Natural killer cell (primary cell): ENCODE measurements at regions not wholly inside any gene's neighbourhood (a gene's known extent, or its start where the extent isn't known, plus 50 kb on each side); places are given as distances from the start of the nearest gene placed in this dataset.

Source experiments
- ATAC-seq, 3 donors: fragments of 150-1000 bp in 2 of 3; fragments of 200-7000 bp in 1 of 3; cut with Tn5 transposase; 1 replicate in 1 of 3; 2 replicates in 2 of 3; pipeline ENCODE4 v1.10.0; 2021; ENCODE audit warnings: mild to moderate bottlenecking in 2 of 3, moderate library complexity in 2 of 3
- DNase-seq, 2 donors: peaks; one replicate each; pipeline versions ENCODE4 v3.0.0 to v3.0.0-alpha.2; 2013 to 2021; ENCODE audit warnings: mixed read lengths in 1 of 2
- H3K27ac ChIP-seq: one replicate; pipeline ENCODE4 v1.5.1; 2013; ENCODE audit warnings: mild to moderate bottlenecking, low read length
- H3K27me3 ChIP-seq: one replicate; pipeline ENCODE4 v1.6.1; 2013; ENCODE audit warnings: low read length; ENCODE audit not compliant: control insufficient read depth, insufficient read depth
- H3K36me3 ChIP-seq: one replicate; pipeline ENCODE4 v1.6.1; 2013; ENCODE audit warnings: low read length; ENCODE audit not compliant: control insufficient read depth, insufficient read depth
- H3K4me1 ChIP-seq: one replicate; pipeline ENCODE4 v1.6.1; 2013; ENCODE audit warnings: low read length; ENCODE audit not compliant: control insufficient read depth, insufficient read depth
- H3K4me3 ChIP-seq: one replicate; pipeline ENCODE4 v1.5.1; 2013; ENCODE audit warnings: low read length
- H3K9me3 ChIP-seq: one replicate; pipeline ENCODE4 v1.6.1; 2013; ENCODE audit warnings: low read length; ENCODE audit not compliant: control insufficient read depth, insufficient read depth
- H3K27ac Mint-ChIP-seq, 2 donors: one replicate each; pipeline ENCODE4 v1.8.0; 2022; ENCODE audit warnings: mild to moderate bottlenecking in 2 of 2, mixed read lengths in 2 of 2, moderate library complexity in 1 of 2
- H3K27me3 Mint-ChIP-seq, 2 donors: one replicate each; pipeline ENCODE4 v1.8.0; 2022; ENCODE audit warnings: low read depth in 2 of 2, mixed read lengths in 2 of 2
- H3K36me3 Mint-ChIP-seq: one replicate; pipeline ENCODE4 v1.8.0; 2022; ENCODE audit warnings: mixed read lengths
- H3K4me1 Mint-ChIP-seq, 2 donors: one replicate each; pipeline ENCODE4 v1.8.0; 2022; ENCODE audit warnings: mixed read lengths in 2 of 2
- H3K4me3 Mint-ChIP-seq: one replicate; pipeline ENCODE4 v1.8.0; 2022; ENCODE audit warnings: mild to moderate bottlenecking, moderate library complexity, mixed read lengths
- H3K9me3 Mint-ChIP-seq, 2 donors: one replicate each; pipeline ENCODE4 v1.8.0; 2022; ENCODE audit warnings: mixed read lengths in 2 of 2
- WGBS: methylation state at CpG from one replicate; pipeline ENCODE4 v1.1.7; 2013; ENCODE audit warnings: missing lambda C conversion rate; ENCODE audit not compliant: insufficient coverage; 5-methylcytosine and 5-hydroxymethylcytosine counted together
- intact Hi-C: fragments of 100-400 bp; cut with micrococcal nuclease; formaldehyde crosslinking; loops from one replicate; pipeline ENCODE4 v1.14.2; 2022
- TF ChIP-seq, protein P1 (sequence below): fragments of 200-600 bp; IDR thresholded peaks from one replicate; pipeline ENCODE4 v1.8.0; 2022; ENCODE audit warnings: antibody characterized with exemption

DNA sequence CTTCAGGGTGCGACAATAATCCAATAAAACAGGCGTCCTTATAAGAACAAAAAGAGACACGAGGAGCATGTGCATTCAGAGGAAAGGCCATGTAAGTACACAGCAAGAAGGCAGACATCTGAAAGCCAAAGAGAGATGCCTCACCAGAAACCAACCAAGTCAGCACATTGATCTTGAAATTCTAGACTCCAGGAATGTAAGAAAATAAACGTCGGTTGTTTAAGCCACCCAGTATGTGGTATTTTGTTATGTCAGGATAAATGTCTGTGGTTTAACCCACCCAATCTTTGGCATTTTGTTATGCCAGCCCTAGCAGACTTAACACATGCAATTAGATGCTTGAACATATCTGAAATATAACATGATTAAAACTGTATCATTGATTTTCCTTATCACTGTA, 452.0 kb downstream of the SLITRK6 start:
- ATAC-seq (no peak), DNase-seq (no peak)
- TF ChIP-seq, protein P1, sequence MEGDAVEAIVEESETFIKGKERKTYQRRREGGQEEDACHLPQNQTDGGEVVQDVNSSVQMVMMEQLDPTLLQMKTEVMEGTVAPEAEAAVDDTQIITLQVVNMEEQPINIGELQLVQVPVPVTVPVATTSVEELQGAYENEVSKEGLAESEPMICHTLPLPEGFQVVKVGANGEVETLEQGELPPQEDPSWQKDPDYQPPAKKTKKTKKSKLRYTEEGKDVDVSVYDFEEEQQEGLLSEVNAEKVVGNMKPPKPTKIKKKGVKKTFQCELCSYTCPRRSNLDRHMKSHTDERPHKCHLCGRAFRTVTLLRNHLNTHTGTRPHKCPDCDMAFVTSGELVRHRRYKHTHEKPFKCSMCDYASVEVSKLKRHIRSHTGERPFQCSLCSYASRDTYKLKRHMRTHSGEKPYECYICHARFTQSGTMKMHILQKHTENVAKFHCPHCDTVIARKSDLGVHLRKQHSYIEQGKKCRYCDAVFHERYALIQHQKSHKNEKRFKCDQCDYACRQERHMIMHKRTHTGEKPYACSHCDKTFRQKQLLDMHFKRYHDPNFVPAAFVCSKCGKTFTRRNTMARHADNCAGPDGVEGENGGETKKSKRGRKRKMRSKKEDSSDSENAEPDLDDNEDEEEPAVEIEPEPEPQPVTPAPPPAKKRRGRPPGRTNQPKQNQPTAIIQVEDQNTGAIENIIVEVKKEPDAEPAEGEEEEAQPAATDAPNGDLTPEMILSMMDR: no peak
- intact Hi-C loops: no loop called here
- peaks cover 16 to 27% of the 10 kb centered on the region in 2 donors for H3K9me3 Mint-ChIP-seq
- H3K4me3 Mint-ChIP-seq: no peak overlapping the region
- 90% methylated on average over 5 of the region's 5 CpGs for WGBS
- H3K27ac Mint-ChIP-seq: no peak overlapping the region
- H3K4me1 Mint-ChIP-seq: no peaks in the 10 kb centered on the region
- peaks cover 14% of the 10 kb centered on the region for H3K36me3 Mint-ChIP-seq
- no peaks in the 10 kb centered on the region for H3K9me3 ChIP-seq
- no peak overlapping the region for H3K27ac ChIP-seq
- H3K4me3 ChIP-seq: no peak overlapping the region
- no peaks in the 10 kb centered on the region for H3K36me3 ChIP-seq
- H3K27me3 ChIP-seq: no peaks in the 10 kb centered on the region
- H3K4me1 ChIP-seq: no peaks in the 10 kb centered on the region
- H3K27me3 Mint-ChIP-seq: no peaks in the 10 kb centered on the region

DNA sequence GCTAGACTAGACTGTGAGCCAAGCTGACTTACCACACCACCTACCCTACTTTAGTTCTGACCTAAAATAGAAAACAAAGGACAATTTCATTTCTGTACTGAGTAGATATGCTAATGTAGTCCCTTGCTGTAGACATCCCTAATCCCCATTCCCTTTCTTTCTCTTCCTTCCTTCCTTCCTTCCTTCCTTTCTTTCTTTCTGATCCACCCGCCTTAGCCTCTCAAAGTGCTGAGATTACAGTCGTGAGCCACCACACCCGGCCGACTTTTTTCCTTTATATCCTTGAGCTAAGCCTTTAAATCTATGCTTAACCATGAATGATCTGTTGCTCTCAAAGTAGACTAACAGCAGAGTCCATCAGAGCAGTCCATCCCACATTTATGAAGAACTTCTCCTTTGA, 465.0 kb downstream of the SLITRK6 start:
- Mint-ChIP-seq H3K9me3 (peaks cover 12 to 19% of the 10 kb centered on the region in 2 donors), H3K36me3 (peaks cover 12% of the 10 kb centered on the region), H3K4me3 (no peak overlapping the region), H3K27ac (no peak overlapping the region), H3K4me1 (no peaks in the 10 kb centered on the region), H3K27me3 (no peaks in the 10 kb centered on the region)
- H3K4me3 ChIP-seq: no peak overlapping the region
- H3K4me1 ChIP-seq: no peaks in the 10 kb centered on the region
- no peak overlapping the region for H3K27ac ChIP-seq
- no peaks in the 10 kb centered on the region for H3K36me3 ChIP-seq
- no peaks in the 10 kb centered on the region for H3K27me3 ChIP-seq
- DNase-seq (no peak), ATAC-seq (no peak)
- H3K9me3 ChIP-seq: no peaks in the 10 kb centered on the region
- TF ChIP-seq, protein P1: no peak
- intact Hi-C loops: no loop called here
- WGBS: 93% methylated on average over 4 of the region's 4 CpGs

DNA sequence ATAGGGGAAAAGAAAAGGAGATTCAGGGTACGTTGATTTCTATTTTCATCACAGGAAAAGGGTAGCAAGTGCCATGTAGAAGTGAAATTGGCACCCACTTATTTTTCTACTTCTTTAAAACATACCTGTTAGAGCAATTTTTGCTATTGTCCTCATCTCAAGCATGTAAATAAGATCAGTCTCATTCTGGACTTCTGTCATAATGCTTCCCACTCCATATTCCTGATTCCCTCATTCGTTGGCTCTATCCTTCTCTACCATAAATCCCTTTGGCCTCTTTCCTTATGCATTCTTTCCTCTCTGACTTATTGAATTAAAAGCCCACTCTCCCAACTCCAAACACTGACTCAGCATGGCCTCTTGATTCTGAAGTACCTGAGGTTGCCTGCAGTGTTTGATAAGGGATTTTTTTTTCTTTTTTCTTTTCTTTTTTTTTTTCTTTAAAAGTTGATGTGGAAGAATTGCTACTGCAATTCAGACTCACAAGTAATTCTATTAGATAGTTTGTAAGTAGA, 465.7 kb downstream of the SLITRK6 start:
- ATAC-seq (no peak), DNase-seq (no peak)
- H3K27me3 Mint-ChIP-seq: no peaks in the 10 kb centered on the region
- no peaks in the 10 kb centered on the region for H3K36me3 ChIP-seq
- H3K4me3 Mint-ChIP-seq: no peak overlapping the region
- intact Hi-C loops: no loop called here
- H3K4me3 ChIP-seq: no peak overlapping the region
- 0% methylated on average over 1 of the region's 2 CpGs for WGBS
- H3K9me3 ChIP-seq: no peaks in the 10 kb centered on the region
- no peaks in the 10 kb centered on the region for H3K4me1 ChIP-seq
- no peak overlapping the region for H3K27ac ChIP-seq
- H3K4me1 Mint-ChIP-seq: no peaks in the 10 kb centered on the region
- H3K9me3 Mint-ChIP-seq: peaks cover 11 to 17% of the 10 kb centered on the region in 2 donors
- peaks cover 12% of the 10 kb centered on the region for H3K36me3 Mint-ChIP-seq
- no peaks in the 10 kb centered on the region for H3K27me3 ChIP-seq
- TF ChIP-seq, protein P1: no peak
- H3K27ac Mint-ChIP-seq: no peak overlapping the region

DNA sequence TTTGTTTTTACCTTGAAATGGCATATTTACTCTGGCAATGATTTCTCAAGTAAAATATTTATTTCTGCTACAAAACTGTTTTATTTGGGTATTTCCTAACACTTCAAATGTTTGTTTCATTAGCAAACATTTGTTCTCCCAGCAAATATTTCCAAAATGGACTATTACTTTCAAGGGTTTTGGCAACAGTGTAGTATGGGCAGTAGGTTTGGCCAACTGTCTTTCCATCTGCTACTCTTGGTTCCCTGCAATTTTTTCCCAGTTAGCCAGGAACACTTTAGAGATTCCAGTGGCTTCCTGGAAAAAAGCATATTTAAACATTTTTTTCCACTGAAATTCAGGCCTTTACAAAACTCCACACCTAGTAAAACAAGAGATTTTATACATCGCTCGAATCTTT, 466.6 kb downstream of the SLITRK6 start:
- Mint-ChIP-seq H3K4me1 (no peaks in the 10 kb centered on the region), H3K36me3 (peaks cover 12% of the 10 kb centered on the region), H3K27me3 (no peaks in the 10 kb centered on the region), H3K9me3 (peaks cover 11 to 15% of the 10 kb centered on the region in 2 donors), H3K27ac (no peak overlapping the region), H3K4me3 (no peak overlapping the region)
- Histone ChIP-seq H3K36me3 (no peaks in the 10 kb centered on the region), H3K27me3 (no peaks in the 10 kb centered on the region), H3K4me1 (no peaks in the 10 kb centered on the region), H3K4me3 (no peak overlapping the region), H3K9me3 (no peaks in the 10 kb centered on the region), H3K27ac (no peak overlapping the region)
- intact Hi-C loops: no loop called here
- DNase-seq (no peak), ATAC-seq (no peak)
- TF ChIP-seq, protein P1: no peak
- no CpG with 5 or more reads among the region's 2 CpGs for WGBS
